ENCODE measurements at regions not wholly inside any gene's neighbourhood (a gene's known extent, or its start where the extent isn't known, plus 50 kb on each side); places are given as distances from the start of the nearest gene placed in this dataset.
A peak's percentile ranks its signal among the peaks of the same experiment; 100 is the strongest.

DNA sequence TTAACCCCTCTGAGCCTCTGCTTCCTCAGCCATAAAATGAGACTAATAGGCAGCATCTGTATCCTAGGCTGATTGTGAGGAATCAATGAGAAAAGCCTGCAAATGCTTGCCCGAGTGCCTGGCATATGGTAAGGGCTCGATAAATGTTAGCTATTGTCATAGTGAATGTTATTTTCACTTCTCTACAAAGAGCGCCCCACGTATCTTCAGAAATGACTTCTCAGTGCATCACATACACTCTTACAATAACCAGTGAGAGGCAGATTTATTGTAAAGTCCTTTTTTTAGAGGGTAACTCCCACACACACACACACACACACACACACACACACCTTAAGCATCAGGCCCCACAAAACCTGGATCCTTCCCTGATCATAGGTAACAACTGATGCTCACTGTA, 60.5 kb upstream of the SPATA12 start:
- Histone ChIP-seq H3K4me1 (replicated peaks in 1 of 2) (peaks cover 0 to 16% of the 10 kb centered on the region in 2 donors), H3K4me3 (no peak overlapping the region), H3K27me3 (no peaks in the 10 kb centered on the region), H3K9me3 (replicated peaks in 1 of 3) (no peaks in the 10 kb centered on the region), H3K36me3 (replicated peaks in 1 of 2) (no peaks in the 10 kb centered on the region), H3K27ac (no peak overlapping the region)
- DNase-seq: no peak
- WGBS, 4 donors: 92 to 96% (median 95%) methylated on average over 4 of the region's 4 CpGs
- TF ChIP-seq, protein P1, sequence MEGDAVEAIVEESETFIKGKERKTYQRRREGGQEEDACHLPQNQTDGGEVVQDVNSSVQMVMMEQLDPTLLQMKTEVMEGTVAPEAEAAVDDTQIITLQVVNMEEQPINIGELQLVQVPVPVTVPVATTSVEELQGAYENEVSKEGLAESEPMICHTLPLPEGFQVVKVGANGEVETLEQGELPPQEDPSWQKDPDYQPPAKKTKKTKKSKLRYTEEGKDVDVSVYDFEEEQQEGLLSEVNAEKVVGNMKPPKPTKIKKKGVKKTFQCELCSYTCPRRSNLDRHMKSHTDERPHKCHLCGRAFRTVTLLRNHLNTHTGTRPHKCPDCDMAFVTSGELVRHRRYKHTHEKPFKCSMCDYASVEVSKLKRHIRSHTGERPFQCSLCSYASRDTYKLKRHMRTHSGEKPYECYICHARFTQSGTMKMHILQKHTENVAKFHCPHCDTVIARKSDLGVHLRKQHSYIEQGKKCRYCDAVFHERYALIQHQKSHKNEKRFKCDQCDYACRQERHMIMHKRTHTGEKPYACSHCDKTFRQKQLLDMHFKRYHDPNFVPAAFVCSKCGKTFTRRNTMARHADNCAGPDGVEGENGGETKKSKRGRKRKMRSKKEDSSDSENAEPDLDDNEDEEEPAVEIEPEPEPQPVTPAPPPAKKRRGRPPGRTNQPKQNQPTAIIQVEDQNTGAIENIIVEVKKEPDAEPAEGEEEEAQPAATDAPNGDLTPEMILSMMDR (IDR thresholded peaks at IDR 0.05): no peak
- TF ChIP-seq POLR2A (IDR thresholded peaks at IDR 0.05): no peak
- intact Hi-C loops (cut with DNase I): no loop called here

DNA sequence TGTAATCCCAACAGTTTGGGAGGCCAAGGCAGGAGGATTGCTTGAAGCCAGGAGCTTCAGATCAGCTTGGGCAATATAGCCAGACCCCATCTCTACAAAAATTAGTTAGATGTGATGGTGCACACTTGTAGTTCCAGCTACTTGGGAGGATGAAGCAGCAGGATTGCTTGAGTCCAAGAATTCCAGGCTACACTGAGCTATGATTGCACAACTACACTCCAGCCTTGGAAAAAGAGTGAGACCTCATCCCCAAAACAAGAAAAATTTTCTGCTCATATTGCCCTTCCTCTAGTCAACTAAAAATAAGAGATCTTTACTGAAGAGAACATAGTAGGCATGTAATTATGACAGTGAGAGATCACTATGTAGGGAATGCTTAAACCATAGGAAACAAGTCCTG, 60.9 kb upstream of the SPATA12 start:
- H3K27me3 ChIP-seq: no peaks in the 10 kb centered on the region
- TF ChIP-seq, protein P1 (IDR thresholded peaks at IDR 0.05): no peak
- TF ChIP-seq POLR2A (IDR thresholded peaks at IDR 0.05): no peak
- H3K36me3 ChIP-seq (replicated peaks in 1 of 2): no peaks in the 10 kb centered on the region
- no peak for DNase-seq
- intact Hi-C loops (cut with DNase I): loop anchor here in 1 of 2 donors (5.0 kb wide), 1 partner anchor 73 kb away; no protein-coding TSS in a partner anchor
- H3K4me3 ChIP-seq: no peak overlapping the region
- no peaks in the 10 kb centered on the region for H3K9me3 ChIP-seq (replicated peaks in 1 of 3)
- H3K27ac ChIP-seq: no peak overlapping the region
- peaks cover 0 to 15% of the 10 kb centered on the region in 2 donors for H3K4me1 ChIP-seq (replicated peaks in 1 of 2)

- peaks cover 0 to 7% of the 10 kb centered on the region in 2 donors for H3K4me1 ChIP-seq (replicated peaks in 1 of 2)
- no peaks in the 10 kb centered on the region for H3K9me3 ChIP-seq (replicated peaks in 1 of 3)
- intact Hi-C loops (cut with DNase I): loop anchor here in 1 of 2 donors (5.0 kb wide), 1 partner anchor 74 kb away; no protein-coding TSS in a partner anchor
- DNase-seq: no peak
- H3K36me3 ChIP-seq (replicated peaks in 1 of 2): no peaks in the 10 kb centered on the region
- no peak overlapping the region for H3K4me3 ChIP-seq
- no peaks in the 10 kb centered on the region for H3K27me3 ChIP-seq
- WGBS, 4 donors: 41 to 58% (median 52%) methylated on average over 3 of the region's 3 CpGs
- TF ChIP-seq, protein P1 (IDR thresholded peaks at IDR 0.05): no peak
- TF ChIP-seq POLR2A (IDR thresholded peaks at IDR 0.05): no peak
- H3K27ac ChIP-seq: peak overlapping the region in 2 of 5 donors; percentile 26 to 62
Observed at GRCh38 chr3:56998076-56998529, 62.4 kb upstream of the SPATA12 start.

- 81 to 87% (median 83%) methylated on average over 5 of the region's 5 CpGs for WGBS, 4 donors
- intact Hi-C loops (cut with DNase I): loop anchor here (2.0 to 5.0 kb wide), 2 partner anchors 75 to 79 kb away; no protein-coding TSS in a partner anchor
Observed at GRCh38 chr3:56997675-56998074, 62.8 kb upstream of the SPATA12 start.

More at GRCh38 chr3:56997675-56998074, 62.8 kb upstream of the SPATA12 start:
- Histone ChIP-seq H3K9me3 (replicated peaks in 1 of 3) (no peaks in the 10 kb centered on the region), H3K27me3 (no peaks in the 10 kb centered on the region), H3K4me3 (no peak overlapping the region), H3K4me1 (replicated peaks in 1 of 2) (peaks cover 0 to 7% of the 10 kb centered on the region in 2 donors), H3K36me3 (replicated peaks in 1 of 2) (no peaks in the 10 kb centered on the region), H3K27ac (peak overlapping the region in 2 of 5 donors; percentile 26 to 62)
- DNase-seq: no peak
- TF ChIP-seq, protein P1 (IDR thresholded peaks at IDR 0.05): no peak
- no peak for TF ChIP-seq POLR2A (IDR thresholded peaks at IDR 0.05)

Data from adrenal gland (tissue), 9 donors.